HG03108 (cell line): ENCODE measurements at regions not wholly inside any gene's neighbourhood (a gene's known extent, or its start where the extent isn't known, plus 50 kb on each side); places are given as distances from the start of the nearest gene placed in this dataset.
"Not testable (repeated sequence)": the region's sequence is repeated elsewhere in the genome, so short reads cannot be mapped to it uniquely, and the experiment has no call there.

Experiments
- ATAC-seq: cut with Tn5 transposase; IDR thresholded peaks from one replicate; pipeline ENCODE4 v1.9.1; 2021; ENCODE audit warnings: moderate library complexity; ENCODE audit not compliant: unreplicated experiment

DNA sequence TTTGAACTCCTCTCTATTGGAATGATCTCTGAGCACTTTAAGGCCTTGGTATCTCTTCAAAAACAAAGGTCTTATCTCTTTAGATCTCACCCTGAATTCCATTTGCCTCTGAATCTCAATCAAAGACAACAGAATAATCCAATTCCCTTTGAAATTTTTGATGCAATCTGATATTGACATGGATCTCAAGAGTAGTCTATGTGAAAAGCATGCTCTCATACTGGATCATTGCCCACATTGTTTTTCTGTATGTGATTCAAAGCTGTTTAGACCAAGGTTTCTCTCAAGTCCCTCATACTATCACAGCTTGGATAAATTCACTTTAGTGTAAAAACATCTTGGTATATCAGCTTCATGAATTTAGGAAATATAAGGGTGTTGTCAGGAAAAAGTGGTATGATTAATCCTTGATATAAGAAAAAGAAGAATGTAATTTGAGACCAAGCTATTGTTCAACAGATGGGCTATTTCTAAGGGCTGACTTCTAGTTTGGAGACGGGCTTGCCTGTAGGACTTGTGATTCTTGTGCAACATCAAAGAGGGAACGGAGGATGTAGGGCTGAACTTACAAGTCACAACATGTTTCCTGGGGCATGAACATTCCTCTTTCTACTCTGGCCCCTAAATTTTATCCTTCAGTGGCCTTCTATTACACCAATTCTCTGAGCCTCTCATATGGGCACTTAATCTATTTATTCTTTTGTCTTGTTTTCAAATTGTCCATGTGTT lies 77.9 kb upstream of the CITED2 start:
- ATAC-seq, result no peak

DNA sequence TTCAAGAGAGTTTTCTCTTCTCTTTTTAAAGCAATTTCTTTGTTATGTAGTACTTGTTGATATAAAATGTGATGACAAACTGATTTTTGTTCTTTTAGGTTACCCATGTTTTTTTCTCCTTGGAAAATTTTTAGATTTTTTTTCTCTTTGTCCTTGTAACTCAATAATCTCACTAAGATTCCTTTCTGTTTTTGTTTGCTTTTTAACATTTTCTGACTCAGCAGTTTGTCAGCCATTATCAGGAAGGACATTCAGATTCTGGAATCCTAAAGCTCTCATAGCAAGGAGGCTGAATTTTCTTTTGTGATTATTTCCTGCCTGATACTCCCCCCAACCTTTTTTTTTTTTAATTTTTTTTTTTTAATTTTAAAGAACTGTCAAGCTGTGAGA lies 75.2 kb upstream of the CITED2 start:
- no peak for ATAC-seq

DNA sequence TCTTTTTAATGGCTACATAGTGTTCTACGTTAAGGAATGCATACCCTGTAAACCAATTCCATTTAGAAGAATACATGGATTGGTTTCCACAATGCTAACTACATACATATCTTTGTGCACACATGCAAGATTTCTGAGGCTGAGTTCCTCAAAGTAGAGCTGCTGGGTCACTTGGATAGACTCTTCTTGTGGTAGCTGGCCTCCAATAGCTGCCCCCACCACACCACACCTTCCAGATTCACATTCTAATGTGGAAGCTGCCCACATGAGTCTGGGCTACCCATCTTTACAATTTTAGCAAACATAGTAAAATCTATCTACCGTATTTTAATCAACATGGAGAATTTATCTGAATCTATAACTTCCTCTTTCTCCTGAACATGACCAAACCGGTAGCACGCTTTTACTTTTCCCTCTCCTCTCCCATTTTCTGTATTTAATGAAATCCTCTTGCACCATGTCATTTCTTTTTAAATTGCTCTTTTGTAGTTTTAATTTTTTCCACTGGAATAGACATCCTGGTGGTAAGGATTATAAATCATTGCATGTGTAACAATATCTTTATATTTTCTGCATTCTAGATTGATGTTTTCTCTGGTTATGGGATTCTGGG lies 74.7 kb upstream of the CITED2 start:
- ATAC-seq, result no peak

GRCh38 chr6:139448051-139448649 lies 73.7 kb upstream of the CITED2 start:
- ATAC-seq, result peak; percentile 89

- ATAC-seq, result no peak
These were observed 73.2 kb upstream of the CITED2 start for GRCh38 chr6:139447656-139447975.

GRCh38 chr6:139446768-139447655 lies 72.6 kb upstream of the CITED2 start:
- ATAC-seq, result no peak

DNA sequence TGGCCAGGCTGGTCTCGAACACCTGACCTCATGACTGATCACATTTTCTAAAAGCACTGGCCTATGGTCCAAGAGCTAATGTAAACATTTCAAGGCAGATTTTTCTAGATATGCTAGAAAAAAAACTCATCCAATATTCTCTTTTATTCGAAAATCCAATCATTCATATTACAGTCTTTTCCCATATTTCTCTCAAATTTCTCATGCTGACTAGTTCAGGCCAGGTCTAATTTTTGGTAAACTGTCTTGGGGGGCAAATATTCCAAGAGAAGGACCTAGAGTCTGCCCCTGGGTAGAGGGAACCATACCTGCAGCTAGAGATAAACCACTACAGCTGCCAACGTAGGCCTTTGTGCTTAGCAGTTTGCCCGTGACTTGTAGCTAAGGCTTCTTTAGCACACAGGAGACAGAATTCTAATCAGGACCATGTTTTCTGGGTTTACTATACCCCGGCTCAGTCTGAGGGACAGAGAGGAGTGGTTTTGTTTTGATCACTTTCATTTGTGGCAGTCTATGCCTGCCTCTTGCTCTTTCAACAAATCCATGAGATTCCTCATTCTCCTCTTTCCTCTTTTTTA lies 71.8 kb upstream of the CITED2 start:
- ATAC-seq, result no peak

- not testable (repeated sequence) for ATAC-seq
These were observed 69.9 kb upstream of the CITED2 start for GRCh38 chr6:139444273-139444787.

GRCh38 chr6:139443231-139444112 lies 69.0 kb upstream of the CITED2 start:
- ATAC-seq, result no peak

GRCh38 chr6:139442188-139442671 lies 67.8 kb upstream of the CITED2 start:
- no peak for ATAC-seq

GRCh38 chr6:139439349-139439748 lies 64.9 kb upstream of the CITED2 start:
- no peak for ATAC-seq

GRCh38 chr6:139438775-139439174 lies 64.3 kb upstream of the CITED2 start:
- ATAC-seq, result no peak

GRCh38 chr6:139436957-139437348 lies 62.5 kb upstream of the CITED2 start:
- no peak for ATAC-seq

DNA sequence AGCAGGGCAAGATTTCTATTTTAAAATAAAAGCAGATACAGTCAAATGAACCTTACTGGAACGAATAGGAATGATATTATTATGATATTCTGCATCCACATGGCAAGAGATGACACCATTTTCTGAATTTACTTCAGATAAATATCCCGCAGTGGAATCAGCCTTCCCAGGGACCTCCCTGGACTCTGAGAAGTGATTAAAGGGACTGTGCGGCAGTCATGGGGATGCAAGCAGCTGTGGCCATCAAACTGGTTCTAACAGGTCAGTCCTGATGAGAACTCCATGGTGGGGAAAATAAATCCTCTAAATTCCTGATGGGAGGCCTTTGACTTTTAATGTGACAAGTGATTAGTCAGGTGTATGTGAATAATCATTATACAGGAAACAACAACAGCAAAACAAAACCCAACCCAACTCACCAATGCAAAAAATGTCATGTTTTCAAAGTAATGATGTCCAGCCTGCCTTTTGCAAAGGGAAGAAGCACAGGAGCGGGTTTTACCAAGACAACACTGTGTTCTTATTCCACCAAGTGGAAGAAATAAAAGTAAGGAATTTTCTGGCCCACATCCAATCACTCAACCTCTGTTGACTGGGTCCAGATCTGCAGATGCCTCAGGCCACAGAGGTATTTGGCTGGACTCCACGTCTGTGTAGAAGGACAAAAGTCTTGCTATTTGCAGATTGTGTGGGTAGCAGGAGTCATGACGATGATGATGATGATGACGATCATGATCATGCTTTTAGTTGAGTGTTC lies 61.9 kb upstream of the CITED2 start:
- ATAC-seq, result no peak

- no peak for ATAC-seq
These were observed 59.4 kb upstream of the CITED2 start for GRCh38 chr6:139433631-139434419.

DNA sequence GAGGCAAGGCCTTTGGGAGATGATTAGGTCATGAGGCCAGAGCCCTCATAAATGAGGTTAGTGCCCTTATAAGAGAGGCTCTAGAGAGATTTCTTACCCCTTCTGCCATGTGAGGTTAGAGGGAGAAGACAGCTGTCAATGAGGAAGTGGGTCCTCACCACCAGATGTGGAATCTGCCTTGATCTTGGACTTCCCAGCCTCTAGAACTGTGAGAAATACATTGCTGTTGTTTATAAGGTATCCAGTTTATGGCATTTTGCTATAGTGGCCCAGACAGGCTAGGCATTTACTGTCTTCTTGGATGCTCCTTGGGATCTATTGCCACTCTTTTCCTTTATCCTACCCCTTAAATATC lies 57.1 kb upstream of the CITED2 start:
- ATAC-seq, result no peak

GRCh38 chr6:139430899-139431601 lies 56.6 kb upstream of the CITED2 start:
- no peak for ATAC-seq
